GF-D8 (cell line): ENCODE measurements at regions not wholly inside any gene's neighbourhood (a gene's known extent, or its start where the extent isn't known, plus 50 kb on each side); places are given as distances from the start of the nearest gene placed in this dataset.
"Not testable (repeated sequence)": the region's sequence is repeated elsewhere in the genome, so short reads cannot be mapped to it uniquely, and the experiment has no call there.

Source experiments
- DNase-seq: peaks from one replicate; lab custom pipeline; 2025; lab: John Stamatoyannopoulos, UW

GRCh38 chr1:149700220-149700619 lies 82.3 kb upstream of the FCGR1A start:
- not testable (repeated sequence) for DNase-seq

GRCh38 chr1:149700677-149701567 lies 81.6 kb upstream of the FCGR1A start:
- not testable (repeated sequence) for DNase-seq

GRCh38 chr1:149708192-149708853 lies 74.2 kb upstream of the FCGR1A start:
- DNase-seq = peak; percentile 59

GRCh38 chr1:149711651-149712050 lies 70.8 kb upstream of the FCGR1A start:
- not testable (repeated sequence) for DNase-seq

- not testable (repeated sequence) for DNase-seq
These were observed 70.2 kb upstream of the FCGR1A start for GRCh38 chr1:149712154-149712927.

- not testable (repeated sequence) for DNase-seq
These were observed 69.0 kb upstream of the FCGR1A start for GRCh38 chr1:149713513-149713912.

- DNase-seq = not testable (repeated sequence)
These were observed 68.5 kb upstream of the FCGR1A start for GRCh38 chr1:149713952-149714351.

- DNase-seq = not testable (repeated sequence)
These were observed 57.7 kb upstream of the FCGR1A start for GRCh38 chr1:149724618-149725302.

- DNase-seq = not testable (repeated sequence)
These were observed 55.8 kb upstream of the FCGR1A start for GRCh38 chr1:149726688-149727087.

GRCh38 chr1:149728598-149728997 lies 53.9 kb upstream of the FCGR1A start:
- DNase-seq = not testable (repeated sequence)
